ENCODE measurements at regions not wholly inside any gene's neighbourhood (a gene's known extent, or its start where the extent isn't known, plus 50 kb on each side); places are given as distances from the start of the nearest gene placed in this dataset.
A peak's percentile ranks its signal among the peaks of the same experiment; 100 is the strongest.

DNA sequence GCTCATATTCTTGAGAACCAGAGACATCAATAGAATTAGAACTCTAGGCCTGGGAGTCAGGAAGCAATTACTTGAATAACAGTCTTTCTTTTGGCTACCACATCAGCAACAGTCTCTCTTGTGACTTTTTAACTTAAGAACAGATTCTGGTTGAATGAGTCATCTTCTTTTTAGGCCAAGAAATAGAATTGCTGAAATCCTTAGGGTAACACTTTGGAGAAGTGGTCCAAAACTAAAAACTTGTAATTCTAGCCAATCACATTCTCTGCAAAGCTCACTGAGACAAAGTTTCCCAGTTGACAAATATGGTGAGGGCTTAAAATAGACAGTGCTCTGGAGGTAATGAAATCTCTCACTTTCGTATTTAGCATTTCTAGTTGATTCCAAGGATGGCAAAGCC, 238.0 kb downstream of the SHOX2 start:
- ChIA-PET CTCF (no interaction called here), POLR2A (no interaction called here)
- no peak for TF ChIP-seq CTCF (IDR thresholded peaks at IDR 0.05; ENCODE audit: insufficient read depth, low read length, missing control alignments)
- DNase-seq (ENCODE audit: low read depth, low spot score): peak; percentile 75
- H3K4me3 ChIP-seq (ENCODE audit: low read depth, low read length): no peak overlapping the region

DNA sequence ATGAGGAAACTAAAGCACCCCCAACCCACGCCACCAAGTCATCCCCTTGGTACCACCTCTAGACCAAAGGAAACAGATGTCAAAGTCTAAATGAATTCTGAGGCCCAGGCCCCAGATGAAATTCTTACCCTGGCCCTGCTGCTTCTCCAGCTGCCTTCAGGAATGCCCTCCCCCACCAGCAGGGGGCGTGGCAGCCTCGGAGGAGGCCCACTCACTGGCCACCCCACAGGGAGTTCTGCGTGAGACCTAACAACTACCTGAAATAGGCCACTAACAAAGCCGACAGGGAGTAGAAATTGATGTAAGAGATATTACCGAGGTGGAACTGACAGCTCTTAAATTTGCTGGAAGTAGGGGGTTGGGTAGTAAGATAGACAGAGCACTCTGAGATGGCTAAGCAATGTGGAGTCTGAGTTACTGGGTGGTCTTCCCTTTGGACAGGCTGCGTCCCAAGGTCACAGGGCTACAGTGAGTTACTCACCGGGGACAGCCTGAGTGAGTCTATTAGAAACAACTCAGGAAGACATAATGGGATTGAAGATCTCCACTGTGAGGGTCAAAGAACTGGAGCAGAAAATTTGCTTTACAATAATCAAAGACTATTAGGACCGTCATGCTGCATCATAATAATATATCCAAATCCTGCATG, 240.7 kb downstream of the SHOX2 start:
- peak; percentile 22 for TF ChIP-seq CTCF (IDR thresholded peaks at IDR 0.05; ENCODE audit: insufficient read depth, low read length, missing control alignments)
- CTCF ChIA-PET: no interaction called here
- H3K4me3 ChIP-seq (ENCODE audit: low read depth, low read length): no peak overlapping the region
- no peak for DNase-seq (ENCODE audit: low read depth, low spot score)
- POLR2A ChIA-PET: no interaction called here

DNA sequence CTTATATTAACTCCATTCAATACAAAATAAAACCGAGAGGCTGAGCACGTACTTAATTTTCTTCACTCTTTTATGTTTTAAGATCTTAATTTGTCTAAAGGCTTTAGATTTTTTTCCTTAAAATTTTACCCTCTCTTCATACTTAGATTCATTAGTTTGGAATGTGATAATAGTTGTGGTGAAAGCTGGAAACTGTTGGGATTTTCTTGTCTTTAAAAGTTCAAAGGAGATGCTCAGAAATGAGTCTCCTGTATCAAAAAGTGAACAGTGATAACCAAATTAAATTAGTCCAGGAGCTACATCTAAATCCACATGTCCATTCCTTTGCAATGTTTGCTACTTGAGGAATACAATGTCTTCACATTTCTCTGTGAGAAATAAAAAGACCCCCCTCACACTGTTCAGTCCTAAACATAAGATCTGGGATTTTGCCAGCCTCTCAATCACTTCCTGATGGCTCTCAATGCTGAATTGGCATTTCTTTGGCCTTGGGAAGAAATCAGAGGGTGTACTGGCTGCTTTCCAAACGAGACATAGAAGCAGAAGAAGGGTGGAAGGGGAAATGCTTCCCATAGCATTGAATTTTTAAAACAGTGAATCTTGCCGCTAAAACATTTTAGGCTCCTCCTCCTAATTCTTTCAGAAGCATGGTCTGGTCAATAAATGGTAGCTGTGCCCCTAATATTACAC, 245.0 kb downstream of the SHOX2 start:
- POLR2A ChIA-PET: no interaction called here
- CTCF ChIA-PET: no interaction called here
- H3K4me3 ChIP-seq (ENCODE audit: low read depth, low read length): no peak overlapping the region
- DNase-seq (ENCODE audit: low read depth, low spot score): no peak
- no peak for TF ChIP-seq CTCF (IDR thresholded peaks at IDR 0.05; ENCODE audit: insufficient read depth, low read length, missing control alignments)

DNA sequence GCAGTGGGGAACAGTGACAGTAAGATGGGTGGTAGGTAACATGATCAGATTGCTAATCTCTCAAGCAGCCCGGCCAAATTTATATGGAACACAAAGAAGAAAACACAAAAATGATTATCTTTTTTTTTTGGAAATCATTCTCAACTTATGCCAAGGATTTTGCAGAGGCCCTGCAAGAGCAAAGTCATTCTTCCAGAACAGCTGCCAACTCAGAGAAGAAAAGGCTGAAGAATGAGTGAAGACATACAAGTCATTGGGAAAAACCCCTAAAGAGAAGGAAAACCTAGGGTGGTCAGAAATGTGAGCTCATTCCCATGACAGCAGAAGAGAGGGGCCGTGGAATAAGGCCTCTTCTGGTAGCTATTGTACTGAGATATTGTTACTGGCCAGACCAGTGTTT, 246.7 kb downstream of the SHOX2 start:
- H3K4me3 ChIP-seq (ENCODE audit: low read depth, low read length): no peak overlapping the region
- CTCF ChIA-PET: interaction anchor here (1.0 kb wide), 1 partner anchor 253 kb away, joined by 3 read pairs; no protein-coding TSS in a partner anchor
- POLR2A ChIA-PET: no interaction called here
- DNase-seq (ENCODE audit: low read depth, low spot score): no peak
- TF ChIP-seq CTCF (IDR thresholded peaks at IDR 0.05; ENCODE audit: insufficient read depth, low read length, missing control alignments): no peak

GRCh38 chr3:157858821-157859220, 247.4 kb downstream of the SHOX2 start:
- no peak for TF ChIP-seq CTCF (IDR thresholded peaks at IDR 0.05; ENCODE audit: insufficient read depth, low read length, missing control alignments)
- H3K4me3 ChIP-seq (ENCODE audit: low read depth, low read length): no peak overlapping the region
- DNase-seq (ENCODE audit: low read depth, low spot score): no peak
- ChIA-PET CTCF (no interaction called here), POLR2A (no interaction called here)

- ChIA-PET CTCF (no interaction called here), POLR2A (no interaction called here)
- no peak for DNase-seq (ENCODE audit: low read depth, low spot score)
Observed at GRCh38 chr3:157857440-157857839, 248.8 kb downstream of the SHOX2 start.

More at GRCh38 chr3:157857440-157857839, 248.8 kb downstream of the SHOX2 start:
- no peak overlapping the region for H3K4me3 ChIP-seq (ENCODE audit: low read depth, low read length)
- TF ChIP-seq CTCF (IDR thresholded peaks at IDR 0.05; ENCODE audit: insufficient read depth, low read length, missing control alignments): no peak

All from AG04449 (cell line).